NCI-H2227 treated with DMSO at 0.1 percent for 48 hours (cell line): ENCODE measurements at regions not wholly inside any gene's neighbourhood (a gene's known extent, or its start where the extent isn't known, plus 50 kb on each side); places are given as distances from the start of the nearest gene placed in this dataset.
A peak's percentile ranks its signal among the peaks of the same experiment; 100 is the strongest.

Experiments
- DNase-seq: peaks from one replicate; lab custom pipeline; 2025; lab: John Stamatoyannopoulos, UW

DNA sequence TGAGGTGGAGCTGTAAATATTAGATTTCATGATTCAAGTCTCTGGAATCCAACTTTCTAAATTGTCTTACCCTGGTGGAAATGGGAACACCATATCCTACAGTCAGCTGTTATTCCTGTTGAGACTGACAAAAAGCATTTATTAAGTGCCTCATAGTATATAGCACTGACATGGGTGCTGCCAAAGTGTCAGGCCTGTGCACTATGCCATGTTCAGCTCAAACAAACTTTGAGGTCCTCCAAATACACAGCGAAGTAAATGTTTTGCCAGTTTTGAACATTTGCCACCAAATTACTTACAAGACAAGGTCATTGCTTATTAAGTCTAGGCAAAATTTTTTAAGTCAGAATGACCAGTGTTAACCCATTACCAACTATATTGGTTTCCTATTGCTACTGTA lies 162.9 kb upstream of the SLC25A13 start:
- DNase-seq, result no peak

GRCh38 chr7:96484091-96484490 lies 162.2 kb upstream of the SLC25A13 start:
- no peak for DNase-seq

- DNase-seq, result no peak
Observed at GRCh38 chr7:96481796-96482195, 159.9 kb upstream of the SLC25A13 start.

GRCh38 chr7:96479015-96479645 lies 157.2 kb upstream of the SLC25A13 start:
- no peak for DNase-seq

DNA sequence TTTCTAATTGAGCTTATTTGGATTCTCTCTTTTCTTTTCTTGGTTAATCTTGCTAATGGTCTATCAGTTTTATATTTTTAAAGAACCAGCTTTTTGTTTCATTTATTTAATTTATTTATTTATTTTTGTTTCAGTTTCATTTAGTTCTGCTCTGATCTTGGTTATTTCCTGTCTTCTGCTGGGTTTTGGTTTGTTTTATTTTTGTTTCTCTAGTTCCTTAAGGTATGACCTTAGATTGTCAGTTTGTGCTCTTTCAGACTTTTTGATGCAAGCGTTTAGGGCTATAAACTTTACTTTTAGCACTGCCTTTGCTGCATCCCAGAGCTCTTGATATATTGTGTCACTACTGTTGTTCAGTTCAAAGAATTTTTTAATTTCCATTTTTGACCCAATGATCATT lies 149.7 kb upstream of the SLC25A13 start:
- no peak for DNase-seq

DNA sequence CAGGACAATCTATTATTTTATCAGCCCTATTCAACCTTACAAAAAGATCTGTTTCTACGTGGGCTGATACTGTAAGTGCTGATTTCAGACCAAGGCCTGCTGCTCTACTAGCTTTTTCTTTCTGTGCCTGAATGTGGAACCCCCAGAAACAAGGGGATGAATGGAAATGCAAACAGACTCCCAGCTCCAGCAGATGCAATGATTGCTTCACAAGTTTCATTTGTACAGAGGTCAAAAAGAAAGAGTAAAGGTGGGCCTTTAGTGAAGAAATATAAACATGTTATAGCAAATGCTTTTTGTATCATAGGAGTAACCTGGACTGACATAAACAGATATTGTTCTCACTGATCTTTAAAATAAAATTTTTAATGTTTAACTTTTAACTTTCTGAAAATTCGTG lies 130.2 kb upstream of the SLC25A13 start:
- DNase-seq, result no peak

DNA sequence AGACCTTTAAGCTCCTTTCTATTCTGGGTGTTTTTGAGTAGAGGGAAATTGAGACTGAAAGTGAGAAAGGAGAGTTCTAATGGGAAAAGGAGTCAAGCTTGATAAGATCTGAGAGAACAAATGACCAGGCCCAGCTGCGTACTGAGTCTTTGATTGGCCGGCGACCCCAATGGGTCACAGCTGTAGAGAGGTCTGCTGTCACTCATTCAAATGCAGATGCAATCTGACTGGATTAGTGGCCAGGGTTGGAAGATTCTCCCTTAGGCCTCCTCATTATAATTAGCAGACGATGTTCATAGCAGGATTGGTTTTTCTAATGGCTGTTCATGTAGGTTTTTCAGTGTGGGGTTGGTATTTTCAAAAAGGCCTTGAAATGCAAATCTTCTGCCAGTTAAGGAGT lies 127.2 kb upstream of the SLC25A13 start:
- no peak for DNase-seq

DNA sequence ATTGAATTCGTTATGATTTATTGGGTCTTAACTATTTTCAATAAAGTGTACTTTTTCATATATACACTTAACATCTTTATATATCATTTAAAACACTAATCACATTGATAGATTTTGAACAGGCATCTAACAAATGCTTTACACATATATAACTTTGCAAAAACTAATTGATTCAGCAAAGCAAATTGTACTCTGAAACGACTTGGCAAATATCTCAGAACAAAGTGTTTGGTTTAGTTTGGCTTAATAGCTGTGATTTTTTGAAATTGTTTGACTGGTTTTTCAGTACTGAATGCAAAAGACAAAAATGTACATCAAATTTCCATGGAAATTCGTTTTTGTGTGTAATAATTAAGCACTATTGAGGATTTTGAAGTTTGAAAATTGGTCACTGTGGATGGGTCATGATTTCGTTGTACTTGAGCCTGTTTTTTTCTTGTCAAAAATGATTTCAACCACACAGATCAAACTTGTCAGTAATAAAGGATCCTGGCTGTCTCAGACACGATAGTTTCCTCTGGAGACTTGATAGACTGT lies 125.3 kb upstream of the SLC25A13 start:
- DNase-seq, result no peak

DNA sequence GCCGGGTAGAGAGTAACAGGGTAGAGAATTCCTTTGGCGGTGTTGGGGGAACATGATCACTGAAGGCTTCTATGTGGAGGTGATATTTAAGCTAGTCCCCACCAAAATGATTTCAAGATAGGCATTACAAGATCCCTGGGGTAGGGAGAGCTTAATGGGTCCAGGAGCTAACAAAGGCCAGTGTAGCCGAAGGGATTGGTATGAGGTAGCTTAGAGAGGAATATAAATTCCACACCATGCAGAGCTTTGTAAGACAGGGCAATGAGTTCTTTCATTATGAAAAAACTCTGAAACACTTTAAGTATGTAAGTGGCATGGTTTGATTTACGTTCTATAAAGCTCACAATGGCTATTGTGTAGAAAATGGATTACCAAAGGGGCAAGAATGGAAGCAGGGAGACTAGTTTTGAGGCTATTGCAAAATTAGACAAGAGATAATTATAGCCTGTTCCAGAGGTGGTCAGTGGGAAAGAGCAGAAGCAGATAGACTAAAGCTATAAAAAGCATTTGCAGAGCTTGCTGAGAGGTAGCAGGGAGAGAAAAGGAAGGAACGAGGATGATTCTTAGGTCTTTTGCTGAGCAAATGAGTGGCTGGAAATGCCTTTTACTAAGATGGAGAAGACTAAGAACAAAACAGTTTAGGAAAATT lies 119.7 kb upstream of the SLC25A13 start:
- peak; percentile 93 for DNase-seq

GRCh38 chr7:96440328-96440727 lies 118.4 kb upstream of the SLC25A13 start:
- DNase-seq, result no peak

DNA sequence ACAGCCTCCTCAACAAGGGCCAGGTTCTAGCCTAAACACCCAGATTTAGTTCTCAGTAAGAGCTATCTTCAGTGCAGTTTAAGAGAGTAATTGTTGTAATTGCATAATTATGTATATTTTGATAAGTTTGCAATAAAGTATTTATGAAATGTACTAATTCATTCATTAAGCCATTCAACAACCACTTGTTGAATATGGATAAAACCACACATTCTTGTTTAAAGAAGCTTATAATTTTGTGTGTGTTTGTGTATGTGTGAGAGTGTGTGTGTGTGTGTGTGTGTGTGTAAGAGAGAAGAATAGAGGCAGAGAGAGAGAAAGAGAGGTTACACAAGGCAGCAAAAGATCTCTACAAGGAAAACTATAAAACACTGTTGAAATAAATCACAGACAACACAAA lies 115.0 kb upstream of the SLC25A13 start:
- DNase-seq, result no peak

DNA sequence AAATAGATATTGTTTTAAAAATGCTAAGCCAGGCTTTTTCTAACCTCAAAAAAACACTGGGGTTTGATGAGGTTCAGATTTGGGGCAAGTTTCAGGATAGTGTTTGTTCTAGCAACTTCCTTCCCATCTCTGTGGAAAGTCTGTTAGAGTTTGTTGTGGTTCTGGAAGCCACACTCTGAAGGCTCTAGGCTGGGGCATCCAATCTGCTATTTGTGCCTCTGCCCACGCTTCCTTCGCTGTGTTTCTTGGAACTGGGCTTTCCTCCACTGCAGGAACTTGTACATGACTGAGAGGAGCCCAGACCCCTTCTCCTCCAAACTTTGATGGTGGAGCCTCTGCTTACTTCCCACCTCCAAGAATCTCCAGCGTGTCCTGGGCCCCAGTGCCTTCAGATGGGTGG lies 108.5 kb upstream of the SLC25A13 start:
- DNase-seq, result no peak

GRCh38 chr7:96427143-96427542 lies 105.2 kb upstream of the SLC25A13 start:
- no peak for DNase-seq

GRCh38 chr7:96426685-96427084 lies 104.8 kb upstream of the SLC25A13 start:
- no peak for DNase-seq

DNA sequence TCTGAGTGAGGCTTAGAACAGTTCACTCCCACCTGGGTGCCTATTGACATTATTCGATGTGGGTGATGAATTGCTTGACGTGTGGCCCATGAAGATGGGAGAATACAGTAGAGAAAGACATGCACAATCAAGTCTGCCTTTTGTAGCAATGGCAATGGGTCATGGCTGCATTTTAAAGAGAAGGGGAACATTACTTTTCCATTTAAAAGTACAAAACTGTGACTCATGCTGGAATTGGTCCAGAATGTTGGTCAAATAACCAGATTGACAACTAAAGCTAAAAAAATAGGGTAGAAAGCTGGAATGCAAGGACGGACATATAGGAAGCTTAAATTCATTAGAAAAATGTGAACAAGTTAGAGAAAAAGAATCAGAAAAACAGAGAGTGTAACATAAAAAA lies 104.1 kb upstream of the SLC25A13 start:
- no peak for DNase-seq

DNA sequence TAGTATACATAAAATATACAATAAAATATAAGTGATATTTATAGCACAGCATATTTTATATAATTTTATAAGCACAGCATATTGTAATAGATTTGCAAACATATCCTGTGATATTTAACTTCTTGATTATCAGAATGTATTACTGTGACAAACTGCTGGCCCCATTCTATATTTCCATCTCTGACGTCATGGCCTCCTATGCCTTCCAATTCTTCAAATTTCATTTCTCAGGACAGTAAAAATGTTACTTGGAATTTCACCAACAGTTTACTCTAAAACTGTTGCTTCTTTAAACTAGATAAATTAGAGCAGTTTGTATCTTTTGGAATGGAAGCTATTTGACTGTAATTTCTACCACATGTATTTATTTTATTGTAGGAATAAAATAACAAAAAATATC lies 102.5 kb upstream of the SLC25A13 start:
- no peak for DNase-seq

DNA sequence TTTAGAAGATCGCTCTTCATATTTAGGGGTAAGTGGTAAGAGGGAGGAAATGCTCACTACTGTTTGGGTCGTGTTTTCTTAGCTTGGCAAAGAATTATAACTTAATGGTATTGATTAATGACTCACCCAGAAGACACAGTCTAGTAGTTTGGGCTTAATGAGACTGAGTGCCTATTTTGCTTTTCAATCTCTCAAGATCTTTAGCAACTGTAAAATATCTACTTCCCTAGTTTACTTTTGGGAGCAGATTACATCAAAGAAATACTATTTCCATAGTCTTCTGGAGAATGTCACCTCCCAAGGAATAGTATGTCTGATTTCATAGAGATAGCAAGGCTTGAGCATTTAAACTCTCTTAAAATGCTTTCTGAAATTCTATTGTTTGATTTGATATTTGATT lies 100.5 kb upstream of the SLC25A13 start:
- DNase-seq, result no peak

GRCh38 chr7:96418581-96418980 lies 96.7 kb upstream of the SLC25A13 start:
- no peak for DNase-seq

DNA sequence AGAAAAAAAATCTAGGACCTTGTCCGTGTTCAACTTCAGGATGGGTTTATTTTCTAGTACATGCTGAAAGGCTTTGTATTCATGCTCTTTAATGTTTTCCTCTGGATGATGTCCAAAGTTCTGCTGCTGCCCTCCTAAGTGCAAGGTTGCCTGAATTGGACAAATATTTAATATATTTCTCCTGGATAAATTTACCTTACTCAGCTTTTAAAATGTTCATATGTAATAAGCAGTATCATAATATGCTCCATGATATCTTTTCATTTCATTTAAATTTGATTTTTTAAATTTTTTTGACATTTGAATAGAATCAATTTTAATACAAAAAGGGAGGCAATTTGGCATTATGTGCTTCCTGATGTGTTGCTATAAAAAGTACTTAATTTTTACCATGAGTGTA lies 95.9 kb upstream of the SLC25A13 start:
- DNase-seq, result no peak

- DNase-seq, result no peak
Observed at GRCh38 chr7:96416599-96416998, 94.7 kb upstream of the SLC25A13 start.

DNA sequence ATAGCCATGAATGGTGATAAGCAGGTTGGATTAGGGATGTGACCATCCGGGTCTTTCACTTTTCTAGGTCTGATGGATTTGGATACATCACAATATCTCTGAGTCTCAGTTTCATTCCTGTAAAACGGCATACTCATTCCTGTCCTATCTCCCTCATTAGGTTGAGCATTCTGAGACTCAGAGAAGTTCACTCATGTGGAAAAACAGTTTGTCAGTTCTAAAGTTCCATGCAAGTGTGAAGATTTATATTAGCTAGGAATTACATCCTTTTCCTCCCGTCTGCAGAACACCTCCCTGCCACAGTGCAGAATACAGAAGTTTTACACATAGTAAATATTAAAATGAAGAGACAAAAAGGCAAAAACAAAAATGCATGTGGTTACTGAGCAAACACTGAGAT lies 94.2 kb upstream of the SLC25A13 start:
- no peak for DNase-seq

DNA sequence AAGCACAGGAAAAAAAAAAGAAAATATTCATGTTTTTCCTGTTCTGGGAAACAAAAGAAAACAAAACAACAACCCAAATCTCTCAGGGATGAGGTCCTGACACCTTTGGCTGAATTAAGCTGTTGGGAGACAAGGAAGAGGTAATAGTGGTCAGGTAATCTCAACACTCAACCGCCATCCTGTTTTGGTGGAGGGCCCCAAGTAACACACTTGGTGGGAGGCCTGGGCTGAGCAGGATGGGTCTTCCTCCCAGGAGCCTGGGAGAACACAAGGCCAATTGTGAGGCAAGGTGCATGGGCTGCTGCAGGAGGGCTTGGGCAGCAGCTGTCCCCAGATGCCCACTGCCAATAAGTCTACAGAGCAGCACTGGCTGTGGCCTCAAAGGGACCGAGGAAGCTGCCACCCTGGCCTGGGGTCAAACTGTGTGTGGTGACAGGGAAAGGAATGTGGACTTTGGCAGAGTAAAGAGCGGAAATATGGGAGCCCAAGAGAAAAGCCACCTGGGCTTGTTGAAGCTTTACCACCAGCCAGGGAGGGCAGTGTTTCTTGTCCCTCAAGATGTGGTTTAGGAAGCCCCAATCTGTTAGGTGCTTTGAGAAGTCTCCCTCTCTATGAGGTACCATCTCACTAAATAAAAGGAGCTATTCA lies 93.5 kb upstream of the SLC25A13 start:
- DNase-seq, result no peak

DNA sequence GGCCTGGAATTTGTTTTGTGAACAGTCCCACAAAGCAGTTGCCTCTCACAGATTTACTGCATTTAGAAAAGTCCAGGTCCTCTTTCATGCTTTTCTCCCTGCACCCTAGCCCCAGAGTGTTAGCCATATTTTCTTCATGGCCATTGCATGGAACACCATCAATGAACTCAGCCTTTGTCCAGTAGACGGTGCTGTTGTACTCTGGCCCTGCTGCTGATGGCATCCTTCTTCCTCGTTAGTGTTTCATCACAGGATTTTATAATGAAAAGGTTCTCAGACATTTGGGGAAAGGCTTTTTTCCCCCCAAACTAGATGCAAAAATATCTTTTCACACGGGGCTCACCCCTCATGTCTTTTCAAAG lies 93.0 kb upstream of the SLC25A13 start:
- peak; percentile 81 for DNase-seq
